Fibroblast of lung (primary cell): ENCODE measurements at regions not wholly inside any gene's neighbourhood (a gene's known extent, or its start where the extent isn't known, plus 50 kb on each side); places are given as distances from the start of the nearest gene placed in this dataset.

Experiments used
- EZH2 ChIP-seq: IDR thresholded peaks from 2 replicates; pipeline ENCODE4 v1.5.1; 2012; ENCODE audit warnings: low read length, control low read depth, mild to moderate bottlenecking; ENCODE audit errors: missing control alignments
- TF ChIP-seq, protein P1 (sequence below), 2 donors: IDR thresholded peaks in 1 of 2; conservative IDR thresholded peaks in 1 of 2; 1 replicate in 1 of 2; 2 replicates in 1 of 2; pipeline ENCODE4 v1.5.1; 2011 to 2012; ENCODE audit warnings: low read length in 2 of 2, control low read depth in 1 of 2, inconsistent platforms in 1 of 2, low read depth in 1 of 2, mild to moderate bottlenecking in 1 of 2

- TF ChIP-seq, protein P1, sequence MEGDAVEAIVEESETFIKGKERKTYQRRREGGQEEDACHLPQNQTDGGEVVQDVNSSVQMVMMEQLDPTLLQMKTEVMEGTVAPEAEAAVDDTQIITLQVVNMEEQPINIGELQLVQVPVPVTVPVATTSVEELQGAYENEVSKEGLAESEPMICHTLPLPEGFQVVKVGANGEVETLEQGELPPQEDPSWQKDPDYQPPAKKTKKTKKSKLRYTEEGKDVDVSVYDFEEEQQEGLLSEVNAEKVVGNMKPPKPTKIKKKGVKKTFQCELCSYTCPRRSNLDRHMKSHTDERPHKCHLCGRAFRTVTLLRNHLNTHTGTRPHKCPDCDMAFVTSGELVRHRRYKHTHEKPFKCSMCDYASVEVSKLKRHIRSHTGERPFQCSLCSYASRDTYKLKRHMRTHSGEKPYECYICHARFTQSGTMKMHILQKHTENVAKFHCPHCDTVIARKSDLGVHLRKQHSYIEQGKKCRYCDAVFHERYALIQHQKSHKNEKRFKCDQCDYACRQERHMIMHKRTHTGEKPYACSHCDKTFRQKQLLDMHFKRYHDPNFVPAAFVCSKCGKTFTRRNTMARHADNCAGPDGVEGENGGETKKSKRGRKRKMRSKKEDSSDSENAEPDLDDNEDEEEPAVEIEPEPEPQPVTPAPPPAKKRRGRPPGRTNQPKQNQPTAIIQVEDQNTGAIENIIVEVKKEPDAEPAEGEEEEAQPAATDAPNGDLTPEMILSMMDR (conservative IDR thresholded peaks at IDR 0.05 in 1 of 2, IDR thresholded peaks at IDR 0.05 in 1 of 2; ENCODE audit: low read depth in 1 of 2, low read length in 2 of 2), result no peak
- no peak for TF ChIP-seq EZH2
Measured at GRCh38 chr4:128686032-128686465, 123.5 kb upstream of the JADE1 start.
